Natural killer cell treated with Interleukin-12 subunit alpha and Interleukin-12 subunit beta and Interleukin-15 and Interleukin-18, amount 100 ng/mL, for 72 hours (primary cell): ENCODE measurements at regions not wholly inside any gene's neighbourhood (a gene's known extent, or its start where the extent isn't known, plus 50 kb on each side); places are given as distances from the start of the nearest gene placed in this dataset.
A peak's percentile ranks its signal among the peaks of the same experiment; 100 is the strongest.

ENCODE experiments used
- ATAC-seq, 2 donors: fragments of 150-1000 bp; cut with Tn5 transposase in 1 of 2; sonication (Bioruptor Pico), chemical (Tn5 transposase) in 1 of 2; 2 replicates each; pipeline ENCODE4 v1.10.0; 2021
- DNase-seq: peaks from one replicate; pipeline ENCODE4 v3.0.0; 2022; ENCODE audit warnings: low spot score
- H3K27ac Mint-ChIP-seq, 2 donors: 1 replicate in 1 of 2; 2 replicates in 1 of 2; pipeline ENCODE4 v1.8.0; 2022; ENCODE audit warnings: mixed read lengths in 2 of 2, mild to moderate bottlenecking in 1 of 2, moderate library complexity in 1 of 2
- H3K27me3 Mint-ChIP-seq, 2 donors: 1 replicate in 1 of 2; 2 replicates in 1 of 2; pipeline ENCODE4 v1.8.0; 2022; ENCODE audit warnings: mixed read lengths in 2 of 2
- H3K36me3 Mint-ChIP-seq: one replicate; pipeline ENCODE4 v1.8.0; 2022; ENCODE audit warnings: mixed read lengths
- H3K4me1 Mint-ChIP-seq, 2 donors: 1 replicate in 1 of 2; 2 replicates in 1 of 2; pipeline ENCODE4 v1.8.0; 2022; ENCODE audit warnings: low read depth in 2 of 2, mixed read lengths in 2 of 2, mild to moderate bottlenecking in 1 of 2
- H3K4me3 Mint-ChIP-seq: one replicate; pipeline ENCODE4 v1.8.0; 2022; ENCODE audit warnings: mixed read lengths
- H3K9me3 Mint-ChIP-seq: 2 replicates; pipeline ENCODE4 v1.8.0; 2022; ENCODE audit warnings: mixed read lengths

- Mint-ChIP-seq H3K4me1 (peaks cover 27 to 32% of the 10 kb centered on the region in 2 donors), H3K9me3 (no peaks in the 10 kb centered on the region), H3K4me3 (peak overlapping the region; percentile 19), H3K27me3 (peaks cover under 1 to 6% of the 10 kb centered on the region in 2 donors), H3K36me3 (no peaks in the 10 kb centered on the region), H3K27ac (peak overlapping the region in 1 of 2 donors; percentile 36)
- no peak for ATAC-seq
- DNase-seq, result no peak
Measured at GRCh38 chr6:21436625-21437024, 156.9 kb upstream of the SOX4 start.

DNA sequence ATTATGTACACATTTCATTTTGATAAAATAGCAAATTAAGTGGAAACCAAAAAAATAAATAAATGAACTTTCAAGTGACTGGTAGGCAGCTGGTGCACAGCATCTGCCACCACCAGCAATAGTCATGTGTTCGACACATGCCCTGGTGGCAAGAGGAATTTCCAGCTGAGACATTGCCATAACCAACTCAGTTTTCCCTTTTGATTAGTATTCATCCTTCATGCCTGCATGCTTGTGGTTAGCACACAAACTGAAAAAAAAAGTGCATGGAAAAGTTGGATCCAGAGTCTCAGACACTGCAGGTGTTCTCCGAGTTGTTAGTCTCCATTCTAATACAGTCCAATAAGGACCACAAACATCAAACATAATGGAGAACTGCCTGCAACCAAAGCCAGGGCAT, 156.0 kb upstream of the SOX4 start:
- H3K4me3 Mint-ChIP-seq, result peak overlapping the region; percentile 76
- DNase-seq, result no peak
- no peaks in the 10 kb centered on the region for H3K9me3 Mint-ChIP-seq
- peak overlapping the region; percentile 97 to 98 for H3K27ac Mint-ChIP-seq
- no peaks in the 10 kb centered on the region for H3K27me3 Mint-ChIP-seq
- H3K4me1 Mint-ChIP-seq, result peaks cover 27 to 32% of the 10 kb centered on the region in 2 donors
- no peaks in the 10 kb centered on the region for H3K36me3 Mint-ChIP-seq
- no peak for ATAC-seq

- DNase-seq, result peak; percentile 73
- H3K4me1 Mint-ChIP-seq, result peaks cover 27 to 32% of the 10 kb centered on the region in 2 donors
- peak overlapping the region; percentile 97 to 98 for H3K27ac Mint-ChIP-seq
- H3K4me3 Mint-ChIP-seq, result peak overlapping the region; percentile 76
- peak; percentile 95 to 96 for ATAC-seq
- H3K27me3 Mint-ChIP-seq, result no peaks in the 10 kb centered on the region
- no peaks in the 10 kb centered on the region for H3K36me3 Mint-ChIP-seq
- no peaks in the 10 kb centered on the region for H3K9me3 Mint-ChIP-seq
Measured at GRCh38 chr6:21438237-21438985, 155.1 kb upstream of the SOX4 start.

- peak; percentile 36 to 59 for ATAC-seq
- DNase-seq, result no peak
- no peaks in the 10 kb centered on the region for H3K9me3 Mint-ChIP-seq
- H3K27me3 Mint-ChIP-seq, result no peaks in the 10 kb centered on the region
- H3K4me3 Mint-ChIP-seq, result peak overlapping the region; percentile 76
- peak overlapping the region; percentile 97 to 98 for H3K27ac Mint-ChIP-seq
- H3K4me1 Mint-ChIP-seq, result peaks cover 27 to 32% of the 10 kb centered on the region in 2 donors
- no peaks in the 10 kb centered on the region for H3K36me3 Mint-ChIP-seq
Measured at GRCh38 chr6:21438986-21439352, 154.6 kb upstream of the SOX4 start.

DNA sequence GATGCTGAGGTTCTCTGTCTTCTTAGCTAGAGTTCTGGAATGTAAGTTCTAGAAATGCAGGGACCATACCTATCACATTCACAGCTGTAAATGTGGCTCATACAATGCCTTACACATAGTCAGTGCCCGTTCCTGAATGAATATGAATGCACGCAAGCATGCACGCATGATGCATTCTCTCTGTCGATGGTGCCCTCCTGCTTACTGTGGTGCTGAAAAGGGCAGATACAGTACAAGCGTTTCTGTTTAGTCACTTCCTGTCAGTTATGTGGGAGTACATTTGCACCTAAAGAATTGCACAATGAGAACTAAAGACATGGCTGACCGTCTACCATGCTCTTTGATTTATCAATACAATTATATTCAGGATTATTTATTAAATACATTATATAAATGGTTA, 152.2 kb upstream of the SOX4 start:
- Mint-ChIP-seq H3K36me3 (no peaks in the 10 kb centered on the region), H3K9me3 (no peaks in the 10 kb centered on the region), H3K27ac (peak overlapping the region in 1 of 2 donors; percentile 69)

DNA sequence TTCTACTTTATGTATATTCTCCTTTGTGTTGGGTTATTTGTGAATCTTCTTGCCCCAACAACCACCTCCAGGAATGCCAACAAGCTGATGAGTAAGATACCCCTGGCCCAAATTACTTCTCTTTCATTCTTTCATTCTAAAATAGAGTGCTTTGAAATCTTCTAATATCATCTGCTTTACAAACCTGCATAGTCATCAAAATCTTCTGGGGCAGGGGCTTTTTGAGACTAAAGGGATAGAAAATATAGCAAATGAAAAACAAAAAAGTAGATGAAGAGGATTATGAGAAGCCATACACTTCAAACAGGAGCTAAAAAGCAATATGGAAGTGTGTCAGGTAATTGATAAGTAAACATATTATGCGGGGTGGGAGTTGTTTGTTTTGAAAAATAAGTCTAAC, 150.7 kb upstream of the SOX4 start:
- Mint-ChIP-seq H3K27me3 (peaks cover 0 to 7% of the 10 kb centered on the region in 2 donors), H3K27ac (no peak overlapping the region), H3K36me3 (no peaks in the 10 kb centered on the region), H3K4me3 (no peak overlapping the region), H3K4me1 (peaks cover 22 to 25% of the 10 kb centered on the region in 2 donors), H3K9me3 (no peaks in the 10 kb centered on the region)
- DNase-seq, result no peak
- ATAC-seq, result no peak

More for the DNA sequence above, 152.2 kb upstream of the SOX4 start:
- Mint-ChIP-seq H3K27me3 (peaks cover 0 to 7% of the 10 kb centered on the region in 2 donors), H3K4me3 (peak overlapping the region; percentile 61), H3K4me1 (peaks cover 26 to 31% of the 10 kb centered on the region in 2 donors)
- DNase-seq (no peak), ATAC-seq (peak; percentile 52 to 64)

DNA sequence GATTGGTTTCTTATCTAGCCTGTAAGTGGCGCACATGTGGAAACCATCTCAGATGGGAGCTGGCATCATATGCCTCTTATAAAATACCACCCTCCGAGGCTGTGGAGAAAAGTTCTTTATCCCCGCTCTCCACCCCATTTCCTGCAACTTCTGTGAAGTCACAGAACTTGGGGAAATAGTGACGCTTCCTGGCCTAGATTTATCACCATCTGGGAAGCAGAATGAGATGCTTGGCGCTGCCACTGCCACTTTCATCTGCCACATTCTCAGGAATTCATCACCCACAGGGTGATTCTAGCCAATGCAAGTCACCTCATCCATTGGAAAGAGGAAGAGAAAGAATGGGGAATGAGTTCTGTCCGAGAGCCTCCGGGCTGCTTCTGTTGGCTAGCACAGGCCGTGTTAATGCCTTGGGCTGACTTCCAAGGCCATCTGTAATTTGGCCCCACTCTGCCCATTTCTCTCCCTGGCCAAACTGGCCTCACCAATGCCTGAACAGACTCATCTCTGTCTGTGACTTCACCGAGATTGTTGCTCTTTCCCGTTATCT, 148.8 kb upstream of the SOX4 start:
- peaks cover 8 to 9% of the 10 kb centered on the region in 2 donors for H3K4me1 Mint-ChIP-seq
- no peak overlapping the region for H3K4me3 Mint-ChIP-seq
- H3K36me3 Mint-ChIP-seq, result no peaks in the 10 kb centered on the region
- no peak for ATAC-seq
- peaks cover 0 to 10% of the 10 kb centered on the region in 2 donors for H3K27me3 Mint-ChIP-seq
- DNase-seq, result no peak
- H3K27ac Mint-ChIP-seq, result no peak overlapping the region
- no peaks in the 10 kb centered on the region for H3K9me3 Mint-ChIP-seq

- peaks cover 0 to 10% of the 10 kb centered on the region in 2 donors for H3K27me3 Mint-ChIP-seq
- H3K27ac Mint-ChIP-seq, result no peak overlapping the region
- ATAC-seq, result no peak
Measured at GRCh38 chr6:21447987-21448386, 145.6 kb upstream of the SOX4 start.

DNA sequence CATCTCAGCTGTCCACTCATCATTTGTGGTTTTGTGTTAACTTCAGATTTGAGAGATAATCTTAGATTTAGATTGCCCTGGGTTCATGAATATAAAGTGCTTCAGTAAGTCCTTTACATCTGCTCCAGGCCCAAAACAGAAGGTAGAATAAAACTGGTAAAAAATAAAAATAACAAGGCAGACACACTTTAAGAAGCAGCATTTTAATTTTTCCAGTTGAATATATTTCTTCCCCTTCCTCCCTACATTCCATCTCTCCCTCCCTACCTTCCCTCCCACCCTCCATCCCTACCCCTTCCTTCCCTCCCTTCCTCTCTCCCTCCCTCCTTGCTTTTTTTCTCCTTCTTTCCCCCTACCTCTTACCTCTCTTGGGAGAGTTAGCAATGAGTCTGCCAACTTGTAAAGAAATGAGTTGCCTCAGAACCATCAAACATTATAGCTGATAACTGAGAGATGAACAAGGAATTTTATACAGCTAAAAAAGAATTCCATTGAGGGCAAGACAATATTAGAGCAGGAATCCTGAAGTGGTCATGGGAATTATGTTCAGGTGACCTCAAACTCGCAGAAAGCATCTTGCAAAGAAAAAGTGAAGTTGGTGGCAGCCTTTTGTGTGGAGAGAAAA, 145.0 kb upstream of the SOX4 start:
- H3K9me3 Mint-ChIP-seq, result no peaks in the 10 kb centered on the region
- no peak overlapping the region for H3K27ac Mint-ChIP-seq
- no peaks in the 10 kb centered on the region for H3K4me1 Mint-ChIP-seq
- H3K36me3 Mint-ChIP-seq, result no peaks in the 10 kb centered on the region
- peaks cover 0 to 10% of the 10 kb centered on the region in 2 donors for H3K27me3 Mint-ChIP-seq
- ATAC-seq (no peak), DNase-seq (no peak)
- no peak overlapping the region for H3K4me3 Mint-ChIP-seq

More at GRCh38 chr6:21447987-21448386, 145.6 kb upstream of the SOX4 start:
- no peaks in the 10 kb centered on the region for H3K9me3 Mint-ChIP-seq
- no peaks in the 10 kb centered on the region for H3K4me1 Mint-ChIP-seq
- H3K4me3 Mint-ChIP-seq, result no peak overlapping the region
- DNase-seq, result no peak
- no peaks in the 10 kb centered on the region for H3K36me3 Mint-ChIP-seq

DNA sequence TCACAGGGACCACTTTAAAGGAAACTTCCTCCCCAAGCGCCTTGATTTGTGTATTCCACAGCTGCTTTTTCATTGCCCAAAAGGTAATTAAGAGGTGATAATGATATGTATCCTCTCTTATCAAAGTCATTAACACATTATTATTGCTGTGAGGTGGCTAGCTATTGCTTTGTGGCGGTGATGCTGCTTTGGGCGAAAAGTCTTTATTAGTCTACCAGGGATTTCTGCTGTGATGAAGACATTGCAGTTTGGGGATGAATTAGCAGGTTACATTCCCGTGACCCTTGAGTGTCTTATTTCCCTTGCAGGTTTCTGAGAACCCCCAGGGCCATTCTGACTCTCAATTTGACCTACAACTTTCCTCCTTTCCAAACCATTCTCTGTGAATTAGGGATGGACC, 143.4 kb upstream of the SOX4 start:
- DNase-seq (no peak), ATAC-seq (no peak)
- H3K4me1 Mint-ChIP-seq, result no peaks in the 10 kb centered on the region
- no peak overlapping the region for H3K4me3 Mint-ChIP-seq
- H3K27me3 Mint-ChIP-seq, result peaks cover 0 to 8% of the 10 kb centered on the region in 2 donors
- no peaks in the 10 kb centered on the region for H3K36me3 Mint-ChIP-seq
- no peaks in the 10 kb centered on the region for H3K9me3 Mint-ChIP-seq
- no peak overlapping the region for H3K27ac Mint-ChIP-seq

DNA sequence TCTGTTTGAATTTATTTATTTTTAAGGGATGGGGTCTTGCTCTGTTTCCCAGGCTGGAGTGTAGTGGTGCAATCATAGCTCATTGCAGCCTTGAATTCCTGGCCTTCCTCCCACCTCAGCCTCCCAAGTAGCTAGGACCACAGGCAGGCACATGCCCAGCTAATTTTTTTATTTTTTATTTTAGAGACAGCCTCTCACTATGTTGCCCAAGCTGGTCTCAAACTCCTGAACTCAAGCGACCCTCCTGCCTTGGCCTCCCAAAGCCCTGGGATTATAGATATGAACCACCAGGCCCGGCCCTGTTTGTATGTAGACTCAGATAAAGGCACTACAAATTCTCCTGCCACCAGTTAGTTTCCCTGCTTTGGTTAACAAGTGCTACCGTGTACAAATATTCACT, 142.9 kb upstream of the SOX4 start:
- H3K4me1 Mint-ChIP-seq, result no peaks in the 10 kb centered on the region
- H3K27me3 Mint-ChIP-seq, result peaks cover 2 to 6% of the 10 kb centered on the region in 2 donors
- H3K36me3 Mint-ChIP-seq, result no peaks in the 10 kb centered on the region
- ATAC-seq, result no peak
- no peak overlapping the region for H3K4me3 Mint-ChIP-seq
- H3K9me3 Mint-ChIP-seq, result no peaks in the 10 kb centered on the region
- no peak overlapping the region for H3K27ac Mint-ChIP-seq
- DNase-seq, result no peak

GRCh38 chr6:21451546-21452013, 142.0 kb upstream of the SOX4 start:
- peaks cover 6 to 7% of the 10 kb centered on the region in 2 donors for H3K27me3 Mint-ChIP-seq
- no peaks in the 10 kb centered on the region for H3K9me3 Mint-ChIP-seq
- no peak overlapping the region for H3K4me3 Mint-ChIP-seq
- DNase-seq (no peak), ATAC-seq (no peak)
- no peaks in the 10 kb centered on the region for H3K4me1 Mint-ChIP-seq
- H3K36me3 Mint-ChIP-seq, result no peaks in the 10 kb centered on the region
- H3K27ac Mint-ChIP-seq, result no peak overlapping the region

- Mint-ChIP-seq H3K4me1 (no peaks in the 10 kb centered on the region), H3K27ac (no peak overlapping the region), H3K27me3 (peaks cover 4 to 7% of the 10 kb centered on the region in 2 donors), H3K4me3 (no peak overlapping the region), H3K9me3 (no peaks in the 10 kb centered on the region), H3K36me3 (no peaks in the 10 kb centered on the region)
- ATAC-seq (no peak), DNase-seq (no peak)
Measured at GRCh38 chr6:21454262-21454661, 139.3 kb upstream of the SOX4 start.

DNA sequence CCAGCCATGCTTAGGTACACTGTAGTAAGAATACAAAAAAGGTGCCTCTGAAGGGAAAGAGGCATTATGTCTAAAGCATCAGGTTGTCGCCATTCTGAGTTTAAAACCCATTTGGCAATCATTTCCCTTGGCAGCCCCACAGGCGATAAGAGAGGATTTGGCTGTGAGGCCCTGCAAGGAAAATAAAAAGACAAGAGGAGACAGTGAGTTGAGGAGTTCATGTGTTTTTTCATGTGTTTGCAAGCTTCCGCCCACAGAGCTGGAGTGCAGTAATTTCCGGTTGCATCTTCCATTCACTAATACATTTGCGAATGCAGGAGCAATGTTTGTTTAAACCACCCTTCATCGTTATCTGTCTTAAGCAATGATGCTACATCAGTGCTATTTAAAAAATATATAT, 138.5 kb upstream of the SOX4 start:
- Mint-ChIP-seq H3K36me3 (no peaks in the 10 kb centered on the region), H3K4me3 (no peak overlapping the region), H3K27ac (no peak overlapping the region), H3K4me1 (no peaks in the 10 kb centered on the region), H3K9me3 (no peaks in the 10 kb centered on the region), H3K27me3 (peaks cover 4 to 7% of the 10 kb centered on the region in 2 donors)
- DNase-seq (no peak), ATAC-seq (no peak)
